OCI-LY1 (cell line): ENCODE measurements at regions not wholly inside any gene's neighbourhood (a gene's known extent, or its start where the extent isn't known, plus 50 kb on each side); places are given as distances from the start of the nearest gene placed in this dataset.

Experiments
- EZH2 ChIP-seq: fragments of 200-600 bp; sonication (generic), shearing (Covaris generic); IDR thresholded peaks from 2 replicates; pipeline ENCODE4 v1.8.0; 2017; ENCODE audit warnings: borderline replicate concordance, mixed run types, mild to moderate bottlenecking, antibody characterized with exemption, low read length, moderate library complexity, mixed read lengths
- TF ChIP-seq, protein P1 (sequence below): fragments of 200-600 bp; sonication (generic), shearing (Covaris generic); IDR thresholded peaks from 2 replicates; pipeline ENCODE4 v1.5.1; 2017; ENCODE audit warnings: mild to moderate bottlenecking, antibody characterized with exemption, low read length, moderate library complexity, mixed read lengths

DNA sequence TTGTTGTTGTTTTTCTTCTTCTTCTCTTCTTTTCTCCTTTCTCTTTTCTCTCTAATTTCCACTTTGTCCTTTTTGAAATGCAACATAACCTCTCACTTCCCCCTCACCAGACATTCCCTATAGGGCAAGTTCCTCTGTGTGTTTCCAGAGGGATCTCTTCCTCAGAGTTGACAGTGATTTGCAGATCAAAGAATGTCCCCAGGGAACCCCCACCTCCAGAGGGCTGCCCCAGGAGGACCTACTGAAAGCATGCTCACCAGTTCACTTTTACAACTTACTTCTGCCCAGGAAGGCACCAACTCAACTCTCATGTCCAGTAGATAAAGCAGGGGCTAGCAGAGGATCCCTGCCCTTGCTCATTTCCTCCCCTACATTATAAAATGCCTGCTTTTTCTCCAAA is 1648.0 kb downstream of the PCDH9 start:
- TF ChIP-seq, protein P1, sequence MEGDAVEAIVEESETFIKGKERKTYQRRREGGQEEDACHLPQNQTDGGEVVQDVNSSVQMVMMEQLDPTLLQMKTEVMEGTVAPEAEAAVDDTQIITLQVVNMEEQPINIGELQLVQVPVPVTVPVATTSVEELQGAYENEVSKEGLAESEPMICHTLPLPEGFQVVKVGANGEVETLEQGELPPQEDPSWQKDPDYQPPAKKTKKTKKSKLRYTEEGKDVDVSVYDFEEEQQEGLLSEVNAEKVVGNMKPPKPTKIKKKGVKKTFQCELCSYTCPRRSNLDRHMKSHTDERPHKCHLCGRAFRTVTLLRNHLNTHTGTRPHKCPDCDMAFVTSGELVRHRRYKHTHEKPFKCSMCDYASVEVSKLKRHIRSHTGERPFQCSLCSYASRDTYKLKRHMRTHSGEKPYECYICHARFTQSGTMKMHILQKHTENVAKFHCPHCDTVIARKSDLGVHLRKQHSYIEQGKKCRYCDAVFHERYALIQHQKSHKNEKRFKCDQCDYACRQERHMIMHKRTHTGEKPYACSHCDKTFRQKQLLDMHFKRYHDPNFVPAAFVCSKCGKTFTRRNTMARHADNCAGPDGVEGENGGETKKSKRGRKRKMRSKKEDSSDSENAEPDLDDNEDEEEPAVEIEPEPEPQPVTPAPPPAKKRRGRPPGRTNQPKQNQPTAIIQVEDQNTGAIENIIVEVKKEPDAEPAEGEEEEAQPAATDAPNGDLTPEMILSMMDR = no peak
- no peak for TF ChIP-seq EZH2
